Amniotic epithelial cell (primary cell): ENCODE measurements at regions not wholly inside any gene's neighbourhood (a gene's known extent, or its start where the extent isn't known, plus 50 kb on each side); places are given as distances from the start of the nearest gene placed in this dataset.
A peak's percentile ranks its signal among the peaks of the same experiment; 100 is the strongest.

ENCODE experiments used
- DNase-seq: peaks from one replicate; pipeline ENCODE4 v3.0.0-alpha.2; 2010; ENCODE audit warnings: low read depth

GRCh38 chr13:33372251-33372919, 86.8 kb upstream of the STARD13 start:
- DNase-seq: no peak

- no peak for DNase-seq
Observed at GRCh38 chr13:33373624-33374023, 88.1 kb upstream of the STARD13 start.

GRCh38 chr13:33375421-33375820, 89.9 kb upstream of the STARD13 start:
- no peak for DNase-seq

- DNase-seq: no peak
Observed at GRCh38 chr13:33376212-33376611, 90.7 kb upstream of the STARD13 start.

- DNase-seq: no peak
Observed at GRCh38 chr13:33377411-33377810, 91.9 kb upstream of the STARD13 start.

- no peak for DNase-seq
Observed at GRCh38 chr13:33377825-33378224, 92.3 kb upstream of the STARD13 start.

GRCh38 chr13:33379608-33380007, 94.1 kb upstream of the STARD13 start:
- peak; percentile 23 for DNase-seq

- DNase-seq: no peak
Observed at GRCh38 chr13:33380487-33381079, 95.0 kb upstream of the STARD13 start.

- DNase-seq: no peak
Observed at GRCh38 chr13:33381180-33381579, 95.6 kb upstream of the STARD13 start.

- peak; percentile 13 for DNase-seq
Observed at GRCh38 chr13:33381906-33382305, 96.4 kb upstream of the STARD13 start.

GRCh38 chr13:33383724-33384577, 98.4 kb upstream of the STARD13 start:
- DNase-seq: no peak

GRCh38 chr13:33388286-33388998, 102.9 kb upstream of the STARD13 start:
- DNase-seq: no peak

GRCh38 chr13:33392794-33393405, 107.3 kb upstream of the STARD13 start:
- no peak for DNase-seq

- DNase-seq: peak; percentile 22
Observed at GRCh38 chr13:33394294-33394932, 108.9 kb upstream of the STARD13 start.

GRCh38 chr13:33401238-33401637, 115.7 kb upstream of the STARD13 start:
- no peak for DNase-seq

- no peak for DNase-seq
Observed at GRCh38 chr13:33402975-33403374, 117.4 kb upstream of the STARD13 start.

- no peak for DNase-seq
Observed at GRCh38 chr13:33403807-33404362, 118.3 kb upstream of the STARD13 start.

GRCh38 chr13:33405371-33405770, 119.8 kb upstream of the STARD13 start:
- no peak for DNase-seq

GRCh38 chr13:33409673-33410510, 124.3 kb upstream of the STARD13 start:
- no peak for DNase-seq

- no peak for DNase-seq
Observed at GRCh38 chr13:33410619-33411018, 125.1 kb upstream of the STARD13 start.
